ENCODE measurements at regions not wholly inside any gene's neighbourhood (a gene's known extent, or its start where the extent isn't known, plus 50 kb on each side); places are given as distances from the start of the nearest gene placed in this dataset.
A peak's percentile ranks its signal among the peaks of the same experiment; 100 is the strongest.

DNA sequence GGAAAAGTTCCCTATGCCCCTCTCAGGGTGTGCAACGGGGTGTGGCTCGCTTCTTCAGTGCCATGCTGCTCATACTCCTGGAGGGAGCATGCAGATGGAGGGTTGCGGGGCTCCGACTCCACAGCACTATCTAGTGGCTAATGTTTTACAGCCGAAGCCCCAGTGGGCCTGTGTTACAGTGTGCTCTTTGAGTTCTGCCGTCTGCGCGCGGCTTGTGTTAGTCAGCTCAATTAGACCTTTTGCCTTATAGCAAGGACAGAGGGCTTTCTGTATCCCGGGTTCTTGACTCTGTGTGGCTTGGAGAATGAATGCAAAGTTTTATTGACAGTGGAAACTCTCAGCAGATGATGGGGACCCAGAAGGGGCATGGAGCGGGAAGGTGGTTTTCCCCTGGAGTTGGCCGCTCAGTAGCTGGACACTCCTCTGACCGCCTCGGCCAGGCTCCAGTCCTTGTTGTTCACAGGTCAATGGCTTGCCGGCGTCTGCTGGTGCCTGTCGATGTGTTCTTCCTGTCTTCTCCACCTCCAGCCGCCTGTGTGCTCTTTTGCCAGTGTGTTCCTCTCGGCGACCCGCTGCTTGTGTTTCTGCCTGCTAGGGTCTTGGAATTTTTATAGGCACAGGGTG is 383.4 kb downstream of the LMO7 start:
- in situ Hi-C loops (cut with MboI; ENCODE audit: low sequenced_read_pairs) = loop anchor here (10.0 to 25.0 kb wide), 2 partner anchors 145 to 332 kb away; no protein-coding TSS in a partner anchor
- Histone ChIP-seq H3K9me3 (no peaks in the 10 kb centered on the region), H3K4me1 (no peaks in the 10 kb centered on the region), H3K4me3 (no peak overlapping the region), H3K36me3 (replicated peaks) (no peaks in the 10 kb centered on the region), H3K27me3 (ENCODE audit: low read depth) (no peaks in the 10 kb centered on the region; the same call in 1 of the 2 replicates)
- peak; percentile 38 to 63 for DNase-seq (ENCODE audit: low spot score in 2 of 2)

DNA sequence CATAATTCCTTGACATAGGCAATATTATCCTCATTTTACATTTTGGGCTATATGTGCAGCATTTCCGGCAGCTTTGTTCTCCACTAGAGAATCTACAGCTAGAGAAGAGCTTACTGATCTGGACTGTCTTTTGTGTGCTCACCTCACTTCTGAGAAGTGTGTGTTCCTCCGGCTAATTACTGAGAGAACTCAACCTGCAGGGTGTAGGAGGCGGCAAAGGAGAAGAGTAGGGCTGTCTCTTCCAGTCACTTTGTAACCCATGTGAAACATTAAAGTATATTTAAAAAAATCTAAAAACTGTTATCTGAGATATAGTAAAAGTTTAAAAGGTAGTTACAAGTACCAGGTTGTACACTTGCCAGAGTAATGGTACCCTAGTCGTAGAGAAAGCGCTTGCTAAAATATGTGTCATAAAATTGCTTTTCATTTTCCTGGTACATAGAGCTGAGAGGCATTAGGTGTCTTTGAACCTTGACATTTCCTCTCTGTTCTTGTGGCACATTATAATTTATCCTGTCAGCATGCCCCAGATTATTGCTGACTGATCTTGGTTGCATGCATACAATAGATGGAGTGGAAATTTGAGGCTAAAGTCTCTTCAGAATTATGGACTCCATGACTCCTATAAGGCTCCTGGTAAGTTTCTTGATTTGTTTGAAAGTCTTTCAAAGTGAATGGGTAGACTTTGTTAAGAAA is 381.9 kb downstream of the LMO7 start:
- DNase-seq (ENCODE audit: low spot score in 2 of 2) = no peak
- H3K4me3 ChIP-seq = no peak overlapping the region
- H3K4me1 ChIP-seq = no peaks in the 10 kb centered on the region
- H3K9me3 ChIP-seq = no peaks in the 10 kb centered on the region
- in situ Hi-C loops (cut with MboI; ENCODE audit: low sequenced_read_pairs) = loop anchor here (10.0 to 25.0 kb wide), 2 partner anchors 143 to 331 kb away; no protein-coding TSS in a partner anchor
- peaks cover 4% of the 10 kb centered on the region; the same call in 1 of the 2 replicates for H3K27me3 ChIP-seq (ENCODE audit: low read depth)
- no peaks in the 10 kb centered on the region for H3K36me3 ChIP-seq (replicated peaks)

DNA sequence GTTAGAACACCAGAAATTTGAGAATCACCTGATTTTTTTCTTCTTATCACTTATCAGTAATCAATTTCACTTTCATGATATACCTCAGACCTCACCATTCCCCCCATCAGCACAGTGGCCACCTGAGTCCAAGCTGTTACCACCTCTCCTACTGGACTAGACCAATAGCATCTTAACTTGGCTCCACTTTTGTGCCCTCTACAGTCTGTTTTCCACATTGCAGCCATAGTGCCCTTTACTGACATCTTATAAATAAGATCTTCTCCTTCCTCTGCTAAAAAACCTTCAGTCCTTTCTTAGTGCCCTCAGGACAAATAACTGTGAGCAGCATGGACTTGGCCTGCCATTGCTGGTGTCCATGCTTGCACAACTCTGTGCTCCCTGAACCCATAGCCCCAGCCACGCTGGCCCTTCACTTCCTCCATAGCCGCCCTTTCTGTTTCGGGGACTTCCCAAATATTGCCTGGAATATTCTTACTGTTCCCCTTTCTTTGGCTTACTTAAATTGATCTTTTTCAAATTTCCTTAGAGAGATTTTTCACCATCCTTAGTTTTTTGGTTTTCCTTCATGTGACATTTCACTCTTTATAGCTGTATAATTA is 380.8 kb downstream of the LMO7 start:
- peak; percentile 12 to 58 for DNase-seq (ENCODE audit: low spot score in 2 of 2)
- H3K9me3 ChIP-seq = no peaks in the 10 kb centered on the region
- H3K4me1 ChIP-seq = no peaks in the 10 kb centered on the region
- H3K4me3 ChIP-seq = no peak overlapping the region
- H3K36me3 ChIP-seq (replicated peaks) = no peaks in the 10 kb centered on the region
- H3K27me3 ChIP-seq (ENCODE audit: low read depth) = peaks cover 6% of the 10 kb centered on the region; the same call in 1 of the 2 replicates
- in situ Hi-C loops (cut with MboI; ENCODE audit: low sequenced_read_pairs) = loop anchor here (10.0 to 25.0 kb wide), 2 partner anchors 142 to 330 kb away; no protein-coding TSS in a partner anchor

DNA sequence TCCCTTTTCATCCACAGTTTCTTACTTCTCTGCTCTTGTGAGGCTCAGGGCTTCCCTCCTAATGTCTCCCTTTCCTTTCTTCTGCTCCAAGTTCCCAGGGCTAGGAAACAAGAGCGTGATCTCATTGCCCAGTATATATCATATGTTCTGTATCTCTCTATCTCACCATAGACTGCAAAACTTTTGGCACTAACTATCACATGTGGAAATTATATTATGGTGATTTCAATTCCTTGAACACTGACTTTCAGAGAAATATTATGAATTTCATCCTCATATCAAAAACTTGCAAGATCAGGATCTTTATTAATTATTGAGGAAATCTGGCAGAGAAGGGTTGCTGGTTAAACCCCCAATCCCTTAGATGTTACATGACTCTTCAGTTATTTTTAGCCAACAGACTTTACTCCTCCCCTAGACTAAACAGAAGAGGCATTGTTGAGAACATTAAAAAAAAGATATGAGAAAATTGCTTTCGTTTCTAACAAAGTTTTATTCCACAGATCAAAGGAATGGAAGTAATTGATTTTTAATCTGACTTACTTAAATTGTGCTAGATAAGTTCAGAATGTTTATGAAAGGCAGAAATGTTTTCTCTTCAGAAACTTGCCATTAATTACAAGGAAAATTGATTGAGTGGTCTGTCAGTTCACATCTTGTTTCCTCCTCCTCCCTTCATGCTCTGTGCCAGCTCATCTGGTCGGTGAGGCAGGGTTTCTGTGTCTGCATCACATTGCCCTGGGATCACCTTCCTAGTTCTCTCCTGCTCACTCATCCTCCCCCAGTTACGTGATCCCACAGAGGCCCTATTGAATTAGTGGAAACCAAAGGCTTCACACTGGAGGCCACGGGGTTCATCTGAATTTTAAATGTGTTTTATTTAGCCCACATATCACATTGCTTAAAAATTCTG is 378.5 kb downstream of the LMO7 start:
- Histone ChIP-seq H3K27me3 (ENCODE audit: low read depth) (0 out of 2 replicates have a peak, but pooled peaks cover 6% of the 10 kb centered on the region), H3K4me3 (no peak overlapping the region), H3K4me1 (no peaks in the 10 kb centered on the region), H3K36me3 (replicated peaks) (no peaks in the 10 kb centered on the region), H3K9me3 (no peaks in the 10 kb centered on the region)
- in situ Hi-C loops (cut with MboI; ENCODE audit: low sequenced_read_pairs) = loop anchor here (10.0 to 25.0 kb wide), 2 partner anchors 140 to 327 kb away; no protein-coding TSS in a partner anchor
- DNase-seq (ENCODE audit: low spot score in 2 of 2) = no peak

DNA sequence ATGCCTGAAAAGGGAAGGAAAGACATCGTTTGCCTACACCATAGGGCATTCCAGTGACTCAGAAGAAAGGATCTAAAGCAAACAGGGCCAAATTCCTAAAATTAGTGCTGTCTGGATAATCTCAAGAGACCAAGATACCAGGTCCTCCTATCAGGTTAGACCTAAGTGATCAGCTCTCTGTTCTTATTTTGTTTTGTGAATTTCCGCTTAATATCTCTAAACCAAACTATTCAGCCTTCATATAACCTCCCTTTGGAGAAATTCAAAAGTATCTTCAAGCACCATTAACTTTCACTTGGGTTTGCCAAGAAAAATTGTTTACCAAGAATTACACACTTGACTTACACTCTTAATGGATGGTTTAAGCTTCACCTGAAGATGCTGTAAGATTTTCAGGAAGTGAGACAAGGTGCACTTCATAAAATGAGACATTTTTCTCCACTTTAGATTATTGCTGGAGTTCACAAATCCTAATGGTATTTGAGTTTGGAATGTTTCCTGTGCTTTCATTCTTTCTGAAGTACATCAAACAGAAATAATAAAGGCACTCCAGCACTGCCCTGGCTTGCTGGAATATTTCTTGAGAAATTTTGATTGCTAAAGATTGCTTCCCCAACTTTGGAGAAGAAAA is 376.1 kb downstream of the LMO7 start:
- in situ Hi-C loops (cut with MboI; ENCODE audit: low sequenced_read_pairs) = loop anchor here (10.0 to 25.0 kb wide), 2 partner anchors 137 to 325 kb away; no protein-coding TSS in a partner anchor
- DNase-seq (ENCODE audit: low spot score in 2 of 2) = no peak
- H3K9me3 ChIP-seq = no peaks in the 10 kb centered on the region
- no peak overlapping the region for H3K4me3 ChIP-seq
- H3K4me1 ChIP-seq = no peaks in the 10 kb centered on the region
- H3K27me3 ChIP-seq (ENCODE audit: low read depth) = peaks cover 6% of the 10 kb centered on the region; the same call in 1 of the 2 replicates
- H3K36me3 ChIP-seq (replicated peaks) = no peaks in the 10 kb centered on the region

DNA sequence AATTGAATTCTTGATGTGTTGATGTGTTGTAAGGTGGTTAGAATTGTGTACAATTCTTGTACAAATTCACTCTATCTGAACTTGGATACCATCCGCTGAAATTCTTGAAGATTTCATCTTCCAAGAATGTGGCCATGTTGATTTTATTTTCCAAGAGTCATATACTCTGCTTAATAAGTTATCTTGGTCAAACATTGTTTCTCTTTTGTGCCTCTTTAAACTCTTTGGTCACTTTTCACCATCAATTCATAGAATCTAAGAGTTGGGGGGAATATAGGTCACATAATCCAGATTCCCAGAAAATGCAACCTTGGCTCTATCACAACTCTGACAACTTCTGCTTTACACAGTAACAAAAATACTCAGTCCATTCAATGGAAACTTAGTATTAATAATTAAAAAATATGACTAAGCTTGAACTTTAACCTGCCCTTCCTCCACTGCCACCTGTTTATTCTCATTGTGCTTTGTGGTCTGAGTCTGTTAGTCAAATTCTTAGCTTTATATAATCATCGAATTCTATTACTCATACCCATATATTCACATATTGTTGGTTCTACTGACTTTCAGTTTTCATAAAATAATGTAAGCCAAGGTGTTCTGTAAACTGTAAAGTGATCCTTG is 373.2 kb downstream of the LMO7 start:
- H3K27me3 ChIP-seq (ENCODE audit: low read depth) = peaks cover 6% of the 10 kb centered on the region; the same call in 1 of the 2 replicates
- no peaks in the 10 kb centered on the region for H3K4me1 ChIP-seq
- in situ Hi-C loops (cut with MboI; ENCODE audit: low sequenced_read_pairs) = loop anchor here (25.0 kb wide), 1 partner anchor 322 kb away; no protein-coding TSS in a partner anchor
- no peak for DNase-seq (ENCODE audit: low spot score in 2 of 2)
- no peaks in the 10 kb centered on the region for H3K36me3 ChIP-seq (replicated peaks)
- H3K9me3 ChIP-seq = no peaks in the 10 kb centered on the region
- H3K4me3 ChIP-seq = no peak overlapping the region

DNA sequence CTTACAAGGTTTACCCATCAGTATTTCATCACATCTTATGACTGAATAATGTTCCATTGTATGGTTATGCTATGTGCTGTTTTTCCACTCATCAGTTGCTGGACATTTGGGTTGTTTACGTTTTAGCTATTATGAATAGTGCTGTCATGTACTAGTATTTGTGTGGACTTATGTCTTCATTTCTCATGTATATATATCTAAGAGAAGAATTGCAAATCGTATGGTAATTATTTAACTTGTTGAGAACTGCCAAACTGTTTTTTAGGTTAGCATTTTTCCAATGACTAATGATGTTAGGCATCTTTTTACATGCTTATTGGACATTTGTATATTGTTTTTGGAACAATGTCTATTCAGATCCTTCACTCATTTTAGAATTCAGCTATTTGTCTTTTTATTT is 368.3 kb downstream of the LMO7 start:
- in situ Hi-C loops (cut with MboI; ENCODE audit: low sequenced_read_pairs) = loop anchor here (25.0 kb wide), 1 partner anchor 317 kb away; no protein-coding TSS in a partner anchor
- H3K9me3 ChIP-seq = no peaks in the 10 kb centered on the region
- no peaks in the 10 kb centered on the region for H3K36me3 ChIP-seq (replicated peaks)
- no peak overlapping the region for H3K4me3 ChIP-seq
- no peaks in the 10 kb centered on the region for H3K4me1 ChIP-seq
- no peak for DNase-seq (ENCODE audit: low spot score in 2 of 2)
- H3K27me3 ChIP-seq (ENCODE audit: low read depth) = peaks cover 2% of the 10 kb centered on the region; the same call in 1 of the 2 replicates

DNA sequence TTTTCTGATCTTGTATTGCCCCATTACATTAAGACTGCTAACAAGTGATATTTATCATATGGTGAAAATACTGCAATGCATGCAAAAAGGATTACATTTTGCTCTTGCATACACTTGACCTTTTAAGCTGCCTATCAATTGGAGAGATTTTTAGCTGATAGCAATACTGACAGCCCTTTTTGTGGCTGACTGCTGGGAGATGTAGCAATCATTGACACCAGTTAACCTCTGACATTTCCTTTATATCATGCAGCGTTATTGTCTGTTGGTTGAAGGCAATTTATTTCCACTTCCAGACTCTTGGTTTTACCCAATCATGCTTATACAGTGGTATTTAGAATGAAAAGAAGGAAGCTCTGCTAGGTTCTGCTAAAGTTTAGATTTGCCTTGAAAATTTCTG is 364.0 kb downstream of the LMO7 start:
- peak in 1 of 2 experiments; percentile 17 for DNase-seq (ENCODE audit: low spot score in 2 of 2)
- no peaks in the 10 kb centered on the region for H3K9me3 ChIP-seq
- in situ Hi-C loops (cut with MboI; ENCODE audit: low sequenced_read_pairs) = loop anchor here (25.0 kb wide), 1 partner anchor 313 kb away; no protein-coding TSS in a partner anchor
- no peaks in the 10 kb centered on the region for H3K4me1 ChIP-seq
- no peaks in the 10 kb centered on the region for H3K36me3 ChIP-seq (replicated peaks)
- no peak overlapping the region for H3K4me3 ChIP-seq
- H3K27me3 ChIP-seq (ENCODE audit: low read depth) = peaks cover 2% of the 10 kb centered on the region; the same call in 1 of the 2 replicates

DNA sequence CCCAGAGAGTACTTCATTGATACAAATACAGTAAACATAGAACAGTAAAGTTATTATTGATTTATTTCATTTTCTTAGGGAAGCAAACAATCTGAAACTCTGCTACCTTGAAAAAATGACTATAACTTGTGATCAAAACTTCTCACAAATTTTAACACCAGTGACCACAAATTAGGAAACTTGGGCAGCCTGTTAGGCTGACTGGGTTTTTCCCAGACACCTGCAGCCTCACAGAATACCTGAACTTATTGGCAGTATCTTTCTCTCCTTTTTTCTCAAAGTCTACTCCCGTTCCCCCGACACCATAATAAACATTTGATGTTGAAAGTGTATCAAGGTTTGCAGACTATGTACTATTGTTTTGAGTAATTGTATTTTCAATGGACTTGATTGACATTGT is 360.5 kb downstream of the LMO7 start:
- no peak overlapping the region for H3K4me3 ChIP-seq
- in situ Hi-C loops (cut with MboI; ENCODE audit: low sequenced_read_pairs) = no loop called here
- no peaks in the 10 kb centered on the region for H3K27me3 ChIP-seq (ENCODE audit: low read depth)
- DNase-seq (ENCODE audit: low spot score in 2 of 2) = no peak
- no peaks in the 10 kb centered on the region for H3K9me3 ChIP-seq
- H3K4me1 ChIP-seq = no peaks in the 10 kb centered on the region
- H3K36me3 ChIP-seq (replicated peaks) = no peaks in the 10 kb centered on the region

DNA sequence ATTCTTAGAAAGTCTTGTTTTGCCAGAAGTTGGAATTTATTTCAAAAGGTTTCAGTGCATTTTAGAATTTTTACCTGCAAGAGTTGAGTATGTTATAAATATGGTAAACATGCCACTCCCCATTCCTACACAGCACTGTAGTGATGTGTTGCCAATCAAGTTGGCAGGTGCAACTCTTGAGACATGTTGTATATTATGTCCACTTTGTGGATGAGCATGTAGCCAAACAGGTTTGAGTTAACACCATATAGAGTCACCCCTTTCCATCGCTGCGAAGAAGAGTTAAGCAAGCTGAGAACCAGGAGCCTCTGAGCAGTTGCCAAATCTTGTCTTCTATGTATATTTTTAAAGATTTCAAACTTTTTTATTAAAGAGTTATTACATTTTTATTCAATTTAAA is 359.8 kb downstream of the LMO7 start:
- Histone ChIP-seq H3K4me3 (no peak overlapping the region), H3K27me3 (ENCODE audit: low read depth) (no peaks in the 10 kb centered on the region), H3K4me1 (no peaks in the 10 kb centered on the region), H3K9me3 (no peaks in the 10 kb centered on the region), H3K36me3 (replicated peaks) (no peaks in the 10 kb centered on the region)
- in situ Hi-C loops (cut with MboI; ENCODE audit: low sequenced_read_pairs) = no loop called here
- DNase-seq (ENCODE audit: low spot score in 2 of 2) = no peak

DNA sequence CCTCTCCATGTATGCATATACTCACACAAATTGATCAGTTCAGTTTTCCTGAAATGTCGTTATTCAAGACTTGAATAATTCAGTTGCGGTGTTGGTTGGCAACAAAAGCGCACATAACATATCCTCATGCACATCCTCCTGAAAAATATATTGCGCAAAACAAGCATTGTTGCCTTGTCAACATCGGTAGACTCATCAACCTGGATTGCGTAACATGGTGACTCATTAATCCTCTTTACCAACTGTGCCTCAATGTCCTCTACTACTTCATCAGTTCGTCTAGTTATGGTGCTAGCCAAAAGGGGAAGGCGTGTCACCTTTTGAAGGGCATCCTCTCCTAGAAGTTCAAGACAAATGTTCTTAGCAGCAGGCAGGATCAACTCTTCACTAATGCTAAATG is 357.7 kb downstream of the LMO7 start:
- Histone ChIP-seq H3K27me3 (ENCODE audit: low read depth) (no peaks in the 10 kb centered on the region), H3K4me3 (no peak overlapping the region), H3K9me3 (no peaks in the 10 kb centered on the region), H3K36me3 (replicated peaks) (no peaks in the 10 kb centered on the region), H3K4me1 (no peaks in the 10 kb centered on the region)
- DNase-seq (ENCODE audit: low spot score in 2 of 2) = no peak
- in situ Hi-C loops (cut with MboI; ENCODE audit: low sequenced_read_pairs) = no loop called here

DNA sequence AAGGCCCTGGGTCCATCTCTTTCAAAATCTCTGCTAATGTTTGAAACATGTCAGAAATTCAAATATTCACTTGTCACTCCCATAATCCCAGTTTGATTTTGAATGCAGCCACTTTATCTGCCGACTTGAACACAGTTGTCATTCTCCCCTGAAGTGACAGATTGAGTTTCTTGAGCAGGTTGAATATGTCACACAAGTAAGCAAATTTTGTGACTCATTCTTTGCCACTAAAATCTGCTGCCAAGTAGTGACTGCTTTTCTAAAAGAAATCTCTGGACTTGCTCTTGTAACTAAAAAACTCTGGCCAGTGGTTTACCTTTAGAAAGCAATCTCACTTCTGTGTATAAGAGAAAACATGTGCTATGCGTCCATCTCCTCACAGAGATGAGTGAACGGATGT is 357.1 kb downstream of the LMO7 start:
- no peak overlapping the region for H3K4me3 ChIP-seq
- H3K36me3 ChIP-seq (replicated peaks) = no peaks in the 10 kb centered on the region
- no peaks in the 10 kb centered on the region for H3K4me1 ChIP-seq
- H3K27me3 ChIP-seq (ENCODE audit: low read depth) = no peaks in the 10 kb centered on the region
- H3K9me3 ChIP-seq = no peaks in the 10 kb centered on the region
- in situ Hi-C loops (cut with MboI; ENCODE audit: low sequenced_read_pairs) = no loop called here
- no peak for DNase-seq (ENCODE audit: low spot score in 2 of 2)

Data from HAP-1 (cell line).